ENCODE measurements at regions not wholly inside any gene's neighbourhood (a gene's known extent, or its start where the extent isn't known, plus 50 kb on each side); places are given as distances from the start of the nearest gene placed in this dataset.

- H2AFZ ChIP-seq (ENCODE audit: low read depth, low read length), result no peak overlapping the region
- no peaks in the 10 kb centered on the region for H4K20me1 ChIP-seq (ENCODE audit: insufficient read depth, low read length)
- Mint-ChIP-seq H3K27ac (ENCODE audit: unreplicated experiment) (no peak overlapping the region), H3K27me3 (ENCODE audit: low read depth, unreplicated experiment) (peaks cover 36% of the 10 kb centered on the region), H3K9me3 (ENCODE audit: unreplicated experiment) (no peaks in the 10 kb centered on the region), H3K36me3 (ENCODE audit: low read depth, unreplicated experiment) (no peaks in the 10 kb centered on the region), H3K4me3 (ENCODE audit: unreplicated experiment) (no peak overlapping the region), H3K4me1 (ENCODE audit: low read depth, unreplicated experiment) (no peaks in the 10 kb centered on the region)
- no peaks in the 10 kb centered on the region for H3K4me1 ChIP-seq (ENCODE audit: insufficient read depth, low read length)
- no peaks in the 10 kb centered on the region for H3K79me2 ChIP-seq (ENCODE audit: insufficient read depth, low read length)
- peaks cover 2% of the 10 kb centered on the region for H3K27me3 ChIP-seq (ENCODE audit: insufficient read depth, low read length)
- no peak overlapping the region for H3K4me3 ChIP-seq (ENCODE audit: insufficient read depth, low read depth, low read length)
- DNase-seq (ENCODE audit: low read depth) (no peak), FAIRE-seq (no peak)
- no peak for TF ChIP-seq EZH2 (IDR thresholded peaks at IDR 0.05; ENCODE audit: insufficient read depth, low read length)
- TF ChIP-seq, protein P1, sequence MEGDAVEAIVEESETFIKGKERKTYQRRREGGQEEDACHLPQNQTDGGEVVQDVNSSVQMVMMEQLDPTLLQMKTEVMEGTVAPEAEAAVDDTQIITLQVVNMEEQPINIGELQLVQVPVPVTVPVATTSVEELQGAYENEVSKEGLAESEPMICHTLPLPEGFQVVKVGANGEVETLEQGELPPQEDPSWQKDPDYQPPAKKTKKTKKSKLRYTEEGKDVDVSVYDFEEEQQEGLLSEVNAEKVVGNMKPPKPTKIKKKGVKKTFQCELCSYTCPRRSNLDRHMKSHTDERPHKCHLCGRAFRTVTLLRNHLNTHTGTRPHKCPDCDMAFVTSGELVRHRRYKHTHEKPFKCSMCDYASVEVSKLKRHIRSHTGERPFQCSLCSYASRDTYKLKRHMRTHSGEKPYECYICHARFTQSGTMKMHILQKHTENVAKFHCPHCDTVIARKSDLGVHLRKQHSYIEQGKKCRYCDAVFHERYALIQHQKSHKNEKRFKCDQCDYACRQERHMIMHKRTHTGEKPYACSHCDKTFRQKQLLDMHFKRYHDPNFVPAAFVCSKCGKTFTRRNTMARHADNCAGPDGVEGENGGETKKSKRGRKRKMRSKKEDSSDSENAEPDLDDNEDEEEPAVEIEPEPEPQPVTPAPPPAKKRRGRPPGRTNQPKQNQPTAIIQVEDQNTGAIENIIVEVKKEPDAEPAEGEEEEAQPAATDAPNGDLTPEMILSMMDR (IDR thresholded peaks at IDR 0.05; ENCODE audit: insufficient read depth, low read depth, low read length), result no peak
- H3K9ac ChIP-seq (ENCODE audit: low read length), result no peak overlapping the region
- no peak overlapping the region for H3K4me2 ChIP-seq (ENCODE audit: low read length)
- peaks cover 4% of the 10 kb centered on the region for H3K9me3 ChIP-seq (ENCODE audit: insufficient read depth, low read depth, low read length)
- no peaks in the 10 kb centered on the region for H3K36me3 ChIP-seq (ENCODE audit: insufficient read depth, low read length)
- no peak overlapping the region for H3K27ac ChIP-seq (ENCODE audit: low read depth, low read length)
Observed at GRCh38 chr5:2177244-2177643, 294.5 kb upstream of the IRX4 start.

- Mint-ChIP-seq H3K4me1 (ENCODE audit: low read depth, unreplicated experiment) (no peaks in the 10 kb centered on the region), H3K4me3 (ENCODE audit: unreplicated experiment) (no peak overlapping the region), H3K9me3 (ENCODE audit: unreplicated experiment) (no peaks in the 10 kb centered on the region), H3K27me3 (ENCODE audit: low read depth, unreplicated experiment) (peaks cover 40% of the 10 kb centered on the region), H3K27ac (ENCODE audit: unreplicated experiment) (no peak overlapping the region), H3K36me3 (ENCODE audit: low read depth, unreplicated experiment) (no peaks in the 10 kb centered on the region)
- FAIRE-seq (no peak), DNase-seq (ENCODE audit: low read depth) (no peak)
- Histone ChIP-seq H3K79me2 (ENCODE audit: insufficient read depth, low read length) (no peaks in the 10 kb centered on the region), H3K4me3 (ENCODE audit: insufficient read depth, low read depth, low read length) (no peak overlapping the region), H2AFZ (ENCODE audit: low read depth, low read length) (no peak overlapping the region), H3K9ac (ENCODE audit: low read length) (no peak overlapping the region), H3K4me1 (ENCODE audit: insufficient read depth, low read length) (no peaks in the 10 kb centered on the region), H3K27me3 (ENCODE audit: insufficient read depth, low read length) (peaks cover 2% of the 10 kb centered on the region), H3K4me2 (ENCODE audit: low read length) (no peak overlapping the region), H3K36me3 (ENCODE audit: insufficient read depth, low read length) (no peaks in the 10 kb centered on the region), H4K20me1 (ENCODE audit: insufficient read depth, low read length) (no peaks in the 10 kb centered on the region), H3K9me3 (ENCODE audit: insufficient read depth, low read depth, low read length) (no peaks in the 10 kb centered on the region), H3K27ac (ENCODE audit: low read depth, low read length) (no peak overlapping the region)
- TF ChIP-seq, protein P1 (IDR thresholded peaks at IDR 0.05; ENCODE audit: insufficient read depth, low read depth, low read length), result no peak
- TF ChIP-seq EZH2 (IDR thresholded peaks at IDR 0.05; ENCODE audit: insufficient read depth, low read length), result no peak
Observed at GRCh38 chr5:2176581-2176980, 293.9 kb upstream of the IRX4 start.

DNA sequence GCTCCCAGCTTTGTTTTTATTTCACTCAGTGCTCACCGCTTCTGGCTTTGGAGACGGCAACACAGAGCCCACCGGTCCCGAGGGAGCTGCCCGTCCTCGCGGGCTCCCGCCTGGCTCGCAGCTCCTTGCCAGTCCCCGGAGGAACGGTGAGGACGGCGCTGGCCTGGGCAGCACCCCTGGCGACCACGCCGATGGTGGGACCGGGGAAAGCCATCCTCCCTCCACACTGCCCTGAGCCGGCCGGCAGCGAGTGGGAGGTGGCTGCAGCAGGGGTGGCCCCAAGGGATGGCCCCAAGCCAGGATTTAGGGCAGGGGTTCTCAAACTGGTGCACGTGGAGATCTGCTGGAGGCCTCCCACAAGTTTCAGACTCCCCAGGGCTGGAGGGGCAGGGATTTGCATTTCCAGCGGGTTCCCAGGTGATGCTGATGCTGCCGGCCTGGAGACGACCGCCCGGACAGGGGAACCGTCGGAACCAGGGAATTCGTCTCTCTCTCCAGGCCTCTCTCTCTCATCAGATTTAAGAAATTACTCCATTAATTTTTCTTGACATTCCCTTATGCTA, 293.2 kb upstream of the IRX4 start:
- H3K4me3 ChIP-seq (ENCODE audit: insufficient read depth, low read depth, low read length), result no peak overlapping the region
- Mint-ChIP-seq H3K27ac (ENCODE audit: unreplicated experiment) (no peak overlapping the region), H3K9me3 (ENCODE audit: unreplicated experiment) (no peaks in the 10 kb centered on the region), H3K4me3 (ENCODE audit: unreplicated experiment) (no peak overlapping the region), H3K27me3 (ENCODE audit: low read depth, unreplicated experiment) (peaks cover 44% of the 10 kb centered on the region), H3K4me1 (ENCODE audit: low read depth, unreplicated experiment) (no peaks in the 10 kb centered on the region), H3K36me3 (ENCODE audit: low read depth, unreplicated experiment) (no peaks in the 10 kb centered on the region)
- TF ChIP-seq EZH2 (IDR thresholded peaks at IDR 0.05; ENCODE audit: insufficient read depth, low read length), result no peak
- TF ChIP-seq, protein P1 (IDR thresholded peaks at IDR 0.05; ENCODE audit: insufficient read depth, low read depth, low read length), result no peak
- no peaks in the 10 kb centered on the region for H3K79me2 ChIP-seq (ENCODE audit: insufficient read depth, low read length)
- no peak overlapping the region for H3K27ac ChIP-seq (ENCODE audit: low read depth, low read length)
- no peaks in the 10 kb centered on the region for H3K4me1 ChIP-seq (ENCODE audit: insufficient read depth, low read length)
- no peak overlapping the region for H3K4me2 ChIP-seq (ENCODE audit: low read length)
- H2AFZ ChIP-seq (ENCODE audit: low read depth, low read length), result no peak overlapping the region
- no peak for FAIRE-seq
- DNase-seq (ENCODE audit: low read depth), result no peak
- peaks cover 2% of the 10 kb centered on the region for H3K27me3 ChIP-seq (ENCODE audit: insufficient read depth, low read length)
- no peaks in the 10 kb centered on the region for H4K20me1 ChIP-seq (ENCODE audit: insufficient read depth, low read length)
- no peak overlapping the region for H3K9ac ChIP-seq (ENCODE audit: low read length)
- no peaks in the 10 kb centered on the region for H3K36me3 ChIP-seq (ENCODE audit: insufficient read depth, low read length)
- H3K9me3 ChIP-seq (ENCODE audit: insufficient read depth, low read depth, low read length), result no peaks in the 10 kb centered on the region

Data from astrocyte (in vitro differentiated cells and primary cell).